K562 (cell line): ENCODE measurements at regions not wholly inside any gene's neighbourhood (a gene's known extent, or its start where the extent isn't known, plus 50 kb on each side); places are given as distances from the start of the nearest gene placed in this dataset.
A peak's percentile ranks its signal among the peaks of the same experiment; 100 is the strongest.

ENCODE experiments used
- ASH1L ChIP-seq: fragments of 450-650 bp; IDR thresholded peaks from 2 replicates; pipeline ENCODE4 v1.6.1; 2018; ENCODE audit warnings: borderline replicate concordance, mild to moderate bottlenecking, low read depth; ENCODE audit not compliant: partially characterized antibody
- BCL6 ChIP-seq: fragments of 250-450 bp; sonication (Bioruptor Pico); IDR thresholded peaks from 2 replicates; pipeline ENCODE4 v1.4.0; 2020
- CCNT2 ChIP-seq: IDR thresholded peaks from 2 replicates; pipeline ENCODE4 v1.6.1; 2011; ENCODE audit warnings: borderline replicate concordance, low read depth, mild to moderate bottlenecking, moderate library complexity, mixed read lengths, low read length; ENCODE audit not compliant: insufficient read length; ENCODE audit errors: extremely low read depth
- LCOR ChIP-seq: sonication (generic); formaldehyde crosslinking; IDR thresholded peaks from 2 replicates; pipeline ENCODE4 v1.8.0; 2022; ENCODE audit warnings: mild to moderate bottlenecking, missing genetic modification reagents
- MAZ ChIP-seq, 2 experiments: fragments of 450-650 bp in 1 of 2; sonication (generic) in 1 of 2; formaldehyde crosslinking; IDR thresholded peaks in 1 of 2; conservative IDR thresholded peaks in 1 of 2; 2 replicates each; pipeline versions ENCODE4 v1.4.0 to v1.5.0; 2020; ENCODE audit warnings: mild to moderate bottlenecking in 1 of 2, missing genetic modification reagents in 1 of 2
- MTF1 ChIP-seq: fragments of 250-450 bp; sonication (Bioruptor Pico); IDR thresholded peaks from 2 replicates; pipeline ENCODE4 v1.9.0; 2021; ENCODE audit warnings: moderate library complexity, mild to moderate bottlenecking, inconsistent platforms, borderline replicate concordance
- NCOR1 ChIP-seq: fragments of 450-650 bp; IDR thresholded peaks from 2 replicates; pipeline ENCODE4 v1.6.1; 2016; ENCODE audit warnings: mild to moderate bottlenecking, moderate library complexity
- NFATC3 ChIP-seq: fragments of 450-650 bp; IDR thresholded peaks from 2 replicates; pipeline ENCODE4 v1.6.1; 2017; ENCODE audit warnings: mild to moderate bottlenecking
- NR2C2 ChIP-seq, 2 experiments: fragments of 200-800 bp in 1 of 2; sonication (Bioruptor generic) in 1 of 2; sonication (generic) in 1 of 2; formaldehyde crosslinking in 1 of 2; IDR thresholded peaks; 2 replicates each; pipeline versions ENCODE4 v1.6.1 to v1.8.0; 2016 to 2022; ENCODE audit warnings: mild to moderate bottlenecking in 1 of 2, missing compliant biosample characterization in 1 of 2, missing genetic modification characterization in 1 of 2, missing genetic modification reagents in 1 of 2
- NRF1 ChIP-seq, 2 experiments: fragments of 450-650 bp; IDR thresholded peaks in 1 of 2; conservative IDR thresholded peaks in 1 of 2; 2 replicates each; pipeline ENCODE4 v1.6.1; 2014; ENCODE audit warnings: mild to moderate bottlenecking in 2 of 2
- PHB ChIP-seq: fragments of 250-450 bp; sonication (Bioruptor Pico); IDR thresholded peaks from 2 replicates; pipeline ENCODE4 v1.5.0; 2021
- RFX5 ChIP-seq: IDR thresholded peaks from 2 replicates; pipeline ENCODE4 v1.6.1; 2011; ENCODE audit warnings: low read depth, mild to moderate bottlenecking, improper control_type of control experiment, low read length
- SMARCA4 ChIP-seq: fragments of 450-650 bp; IDR thresholded peaks from 2 replicates; pipeline ENCODE4 v1.6.1; 2016
- ZNF124 ChIP-seq: sonication (generic); formaldehyde crosslinking; IDR thresholded peaks from 2 replicates; pipeline ENCODE4 v1.8.1; 2022; ENCODE audit warnings: missing genetic modification reagents
- ZNF134 ChIP-seq: fragments of 250-450 bp; sonication (Bioruptor Pico); conservative IDR thresholded peaks from 2 replicates; pipeline ENCODE4 v1.4.0; 2020
- ZNF561 ChIP-seq: fragments of 450-650 bp; formaldehyde crosslinking; conservative IDR thresholded peaks from 2 replicates; pipeline ENCODE4 v1.4.0; 2020; ENCODE audit warnings: mild to moderate bottlenecking, moderate library complexity
- TF ChIP-seq, protein P1 (sequence below), 2 experiments: fragments of 450-650 bp; IDR thresholded peaks; 2 replicates each; pipeline ENCODE4 v1.6.1; 2016; ENCODE audit warnings: mild to moderate bottlenecking in 2 of 2, borderline replicate concordance in 1 of 2, low read depth in 1 of 2, moderate library complexity in 1 of 2
- TF ChIP-seq, protein P2 (sequence below): sonication (generic); formaldehyde crosslinking; IDR thresholded peaks from 2 replicates; pipeline ENCODE4 v1.4.0; 2020; ENCODE audit warnings: mild to moderate bottlenecking, missing genetic modification reagents
- TF ChIP-seq, protein P3 (sequence below): fragments of 450-650 bp; formaldehyde crosslinking; IDR thresholded peaks from 2 replicates; pipeline ENCODE4 v1.4.0; 2022; ENCODE audit warnings: mild to moderate bottlenecking, moderate library complexity

DNA sequence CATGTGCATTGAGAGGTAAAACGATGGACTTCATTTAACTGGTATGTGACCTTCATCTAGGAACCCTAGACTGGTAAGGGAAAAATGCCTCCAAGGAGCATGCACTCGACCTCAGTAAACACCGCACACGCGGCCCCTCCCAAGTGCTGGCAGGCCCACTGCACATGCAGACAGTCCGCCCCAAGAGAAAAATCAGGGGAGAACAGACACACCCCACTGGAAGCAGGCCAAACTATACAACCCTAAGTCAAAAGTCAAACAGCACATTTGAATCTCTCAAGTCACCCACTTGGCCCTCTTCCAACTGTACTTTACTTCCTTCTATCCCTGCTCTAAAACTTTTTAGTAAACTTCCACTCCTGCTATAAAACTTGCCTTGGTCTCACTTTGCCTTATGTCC is 250.1 kb upstream of the HES1 start (continued):
- TF ChIP-seq MAZ (CRISPR knock-in tag; conservative IDR thresholded peaks at IDR 0.05 in 1 of 2, IDR thresholded peaks at IDR 0.05 in 1 of 2), result no peak; a peak in 1 of 4 replicates
- no peak for TF ChIP-seq RFX5
- no peak for TF ChIP-seq NR2C2 (CRISPR knock-in tag; IDR thresholded peaks at IDR 0.05)
- TF ChIP-seq NR2C2 (tag; IDR thresholded peaks at IDR 0.05), result no peak
- TF ChIP-seq CCNT2, result no peak
- TF ChIP-seq SMARCA4, result no peak
- TF ChIP-seq, protein P1, sequence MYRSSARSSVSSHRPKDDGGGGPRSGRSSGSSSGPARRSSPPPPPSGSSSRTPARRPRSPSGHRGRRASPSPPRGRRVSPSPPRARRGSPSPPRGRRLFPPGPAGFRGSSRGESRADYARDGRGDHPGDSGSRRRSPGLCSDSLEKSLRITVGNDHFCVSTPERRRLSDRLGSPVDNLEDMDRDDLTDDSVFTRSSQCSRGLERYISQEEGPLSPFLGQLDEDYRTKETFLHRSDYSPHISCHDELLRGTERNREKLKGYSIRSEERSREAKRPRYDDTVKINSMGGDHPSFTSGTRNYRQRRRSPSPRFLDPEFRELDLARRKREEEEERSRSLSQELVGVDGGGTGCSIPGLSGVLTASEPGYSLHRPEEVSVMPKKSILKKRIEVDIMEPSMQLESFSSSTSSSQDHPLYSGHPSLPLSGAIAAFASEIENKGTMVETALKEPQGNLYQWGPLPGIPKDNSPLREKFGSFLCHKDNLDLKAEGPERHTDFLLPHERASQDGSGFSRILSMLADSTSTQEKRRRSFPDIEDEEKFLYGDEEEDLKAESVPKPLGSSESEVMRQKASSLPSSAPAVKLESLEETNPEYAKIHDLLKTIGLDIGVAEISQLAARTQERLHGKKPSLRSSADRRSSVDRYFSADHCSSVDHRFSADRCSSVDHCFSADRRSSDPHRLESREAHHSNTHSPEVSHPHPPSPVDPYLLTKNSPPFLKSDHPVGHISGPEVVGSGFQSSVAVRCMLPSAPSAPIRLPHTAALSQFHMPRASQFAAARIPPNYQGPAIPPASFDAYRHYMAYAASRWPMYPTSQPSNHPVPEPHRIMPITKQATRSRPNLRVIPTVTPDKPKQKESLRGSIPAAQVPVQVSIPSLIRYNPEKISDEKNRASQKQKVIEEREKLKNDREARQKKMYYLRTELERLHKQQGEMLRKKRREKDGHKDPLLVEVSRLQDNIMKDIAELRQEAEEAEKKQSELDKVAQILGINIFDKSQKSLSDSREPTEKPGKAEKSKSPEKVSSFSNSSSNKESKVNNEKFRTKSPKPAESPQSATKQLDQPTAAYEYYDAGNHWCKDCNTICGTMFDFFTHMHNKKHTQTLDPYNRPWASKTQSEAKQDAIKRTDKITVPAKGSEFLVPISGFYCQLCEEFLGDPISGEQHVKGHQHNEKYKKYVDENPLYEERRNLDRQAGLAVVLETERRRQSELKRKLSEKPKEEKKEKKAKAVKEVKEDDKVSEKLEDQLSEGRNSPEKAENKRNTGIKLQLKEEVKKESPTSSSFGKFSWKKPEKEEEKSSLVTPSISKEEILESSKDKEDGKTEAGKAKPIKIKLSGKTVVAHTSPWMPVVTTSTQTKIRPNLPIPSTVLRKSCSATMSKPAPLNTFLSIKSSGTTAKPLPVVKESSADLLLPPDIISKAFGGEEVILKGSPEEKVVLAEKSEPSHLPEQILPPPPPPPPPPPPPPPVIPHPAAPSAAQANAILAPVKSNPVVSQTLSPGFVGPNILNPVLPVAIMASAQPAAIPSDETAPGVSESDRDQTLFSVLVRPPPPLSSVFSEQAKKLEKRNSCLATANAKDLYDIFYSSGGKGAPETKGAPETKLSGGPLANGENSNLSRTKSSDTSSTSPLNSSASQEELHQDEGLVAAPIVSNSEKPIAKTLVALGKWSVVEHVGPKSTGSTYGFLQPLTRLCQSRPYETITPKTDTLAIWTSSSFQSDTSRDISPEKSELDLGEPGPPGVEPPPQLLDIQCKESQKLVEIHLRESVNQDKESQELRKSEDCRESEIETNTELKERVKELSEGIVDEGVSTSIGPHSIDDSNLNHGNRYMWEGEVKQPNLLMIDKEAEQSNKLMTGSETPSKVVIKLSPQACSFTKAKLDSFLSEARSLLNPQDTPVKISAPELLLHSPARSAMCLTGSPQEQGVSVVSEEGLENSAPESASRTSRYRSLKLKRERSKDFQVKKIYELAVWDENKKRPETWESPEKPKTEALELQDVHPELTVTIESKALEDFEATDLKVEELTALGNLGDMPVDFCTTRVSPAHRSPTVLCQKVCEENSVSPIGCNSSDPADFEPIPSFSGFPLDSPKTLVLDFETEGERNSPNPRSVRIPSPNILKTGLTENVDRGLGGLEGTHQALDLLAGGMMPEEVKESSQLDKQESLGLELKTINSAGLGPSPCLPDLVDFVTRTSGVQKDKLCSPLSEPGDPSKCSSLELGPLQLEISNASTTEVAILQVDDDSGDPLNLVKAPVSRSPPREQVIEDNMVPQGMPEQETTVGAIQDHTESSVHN (IDR thresholded peaks at IDR 0.05; ENCODE audit: borderline replicate concordance in 1 of 2, low read depth in 1 of 2), result no peak
- TF ChIP-seq LCOR, result no peak
- TF ChIP-seq ZNF561, result no peak
- no peak for TF ChIP-seq ZNF134
- no peak for TF ChIP-seq ZNF124 (CRISPR knock-in tag)
- TF ChIP-seq, protein P2, sequence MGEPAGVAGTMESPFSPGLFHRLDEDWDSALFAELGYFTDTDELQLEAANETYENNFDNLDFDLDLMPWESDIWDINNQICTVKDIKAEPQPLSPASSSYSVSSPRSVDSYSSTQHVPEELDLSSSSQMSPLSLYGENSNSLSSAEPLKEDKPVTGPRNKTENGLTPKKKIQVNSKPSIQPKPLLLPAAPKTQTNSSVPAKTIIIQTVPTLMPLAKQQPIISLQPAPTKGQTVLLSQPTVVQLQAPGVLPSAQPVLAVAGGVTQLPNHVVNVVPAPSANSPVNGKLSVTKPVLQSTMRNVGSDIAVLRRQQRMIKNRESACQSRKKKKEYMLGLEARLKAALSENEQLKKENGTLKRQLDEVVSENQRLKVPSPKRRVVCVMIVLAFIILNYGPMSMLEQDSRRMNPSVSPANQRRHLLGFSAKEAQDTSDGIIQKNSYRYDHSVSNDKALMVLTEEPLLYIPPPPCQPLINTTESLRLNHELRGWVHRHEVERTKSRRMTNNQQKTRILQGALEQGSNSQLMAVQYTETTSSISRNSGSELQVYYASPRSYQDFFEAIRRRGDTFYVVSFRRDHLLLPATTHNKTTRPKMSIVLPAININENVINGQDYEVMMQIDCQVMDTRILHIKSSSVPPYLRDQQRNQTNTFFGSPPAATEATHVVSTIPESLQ (CRISPR knock-in tag), result no peak
- TF ChIP-seq ASH1L, result no peak
- no peak for TF ChIP-seq BCL6 (CRISPR knock-in tag)
- TF ChIP-seq NRF1 (conservative IDR thresholded peaks at IDR 0.05 in 1 of 2, IDR thresholded peaks at IDR 0.05 in 1 of 2), result no peak; a peak in 1 of 4 replicates
- TF ChIP-seq PHB (CRISPR knock-in tag), result no peak
- no peak for TF ChIP-seq MTF1 (CRISPR knock-in tag)
- TF ChIP-seq NFATC3, result no peak
- TF ChIP-seq NCOR1, result peak; percentile 76
- TF ChIP-seq, protein P3, sequence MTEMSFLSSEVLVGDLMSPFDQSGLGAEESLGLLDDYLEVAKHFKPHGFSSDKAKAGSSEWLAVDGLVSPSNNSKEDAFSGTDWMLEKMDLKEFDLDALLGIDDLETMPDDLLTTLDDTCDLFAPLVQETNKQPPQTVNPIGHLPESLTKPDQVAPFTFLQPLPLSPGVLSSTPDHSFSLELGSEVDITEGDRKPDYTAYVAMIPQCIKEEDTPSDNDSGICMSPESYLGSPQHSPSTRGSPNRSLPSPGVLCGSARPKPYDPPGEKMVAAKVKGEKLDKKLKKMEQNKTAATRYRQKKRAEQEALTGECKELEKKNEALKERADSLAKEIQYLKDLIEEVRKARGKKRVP, result no peak
